Lower leg skin (tissue), 3 donors: ENCODE measurements at regions not wholly inside any gene's neighbourhood (a gene's known extent, or its start where the extent isn't known, plus 50 kb on each side); places are given as distances from the start of the nearest gene placed in this dataset.

Experiments
- POLR2A ChIP-seq, 2 donors: fragments of 450-650 bp; IDR thresholded peaks; one replicate each; pipeline ENCODE4 v1.6.1; 2016 to 2017; ENCODE audit warnings: antibody characterized with exemption in 2 of 2, mild to moderate bottlenecking in 1 of 2, moderate library complexity in 1 of 2
- TF ChIP-seq, protein P1 (sequence below), 3 donors: fragments of 450-650 bp; IDR thresholded peaks; one replicate each; pipeline ENCODE4 v1.5.1; 2016; ENCODE audit warnings: antibody characterized with exemption in 3 of 3, mild to moderate bottlenecking in 3 of 3, moderate library complexity in 2 of 3

DNA sequence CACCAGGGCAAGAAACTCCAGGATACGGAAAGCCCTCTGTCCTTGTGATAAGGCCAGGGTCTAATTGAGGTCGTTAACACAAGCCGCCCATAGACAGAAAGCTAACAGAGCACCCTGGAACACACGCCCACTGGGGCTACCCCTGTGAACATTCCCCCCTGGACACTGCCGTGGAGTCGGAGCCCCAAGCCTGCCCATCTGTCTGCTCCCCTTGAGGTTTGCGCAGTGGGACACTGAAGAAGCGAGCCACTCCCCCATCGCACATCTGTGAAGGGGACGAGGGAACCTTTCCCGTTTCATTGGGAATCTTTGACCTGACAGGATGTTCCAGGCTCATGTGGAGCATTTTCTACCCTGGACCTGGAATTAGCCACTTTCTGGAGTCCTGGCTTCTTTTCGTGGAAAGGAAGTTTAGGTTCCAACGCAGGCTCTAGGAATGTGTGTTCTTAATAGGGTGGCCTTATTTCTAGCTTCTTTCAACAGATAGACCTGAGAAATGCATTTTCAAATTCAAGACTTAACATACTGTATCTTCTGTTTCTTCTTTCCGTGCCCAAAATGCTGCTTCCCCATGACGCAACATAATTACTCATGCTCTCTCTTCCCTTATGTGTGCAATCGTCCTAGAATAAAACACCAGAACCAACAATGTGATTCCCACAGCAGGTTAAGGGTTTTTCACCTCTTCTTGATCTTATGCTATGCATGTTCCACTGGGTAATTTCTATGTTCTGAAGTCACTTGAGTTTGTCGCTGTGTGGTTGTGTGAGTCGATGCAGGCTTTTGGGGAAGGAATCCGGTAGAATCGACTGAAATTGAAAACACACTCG, 161.1 kb downstream of the ERMARD start:
- TF ChIP-seq POLR2A (IDR thresholded peaks at IDR 0.05), result no peak
- TF ChIP-seq, protein P1, sequence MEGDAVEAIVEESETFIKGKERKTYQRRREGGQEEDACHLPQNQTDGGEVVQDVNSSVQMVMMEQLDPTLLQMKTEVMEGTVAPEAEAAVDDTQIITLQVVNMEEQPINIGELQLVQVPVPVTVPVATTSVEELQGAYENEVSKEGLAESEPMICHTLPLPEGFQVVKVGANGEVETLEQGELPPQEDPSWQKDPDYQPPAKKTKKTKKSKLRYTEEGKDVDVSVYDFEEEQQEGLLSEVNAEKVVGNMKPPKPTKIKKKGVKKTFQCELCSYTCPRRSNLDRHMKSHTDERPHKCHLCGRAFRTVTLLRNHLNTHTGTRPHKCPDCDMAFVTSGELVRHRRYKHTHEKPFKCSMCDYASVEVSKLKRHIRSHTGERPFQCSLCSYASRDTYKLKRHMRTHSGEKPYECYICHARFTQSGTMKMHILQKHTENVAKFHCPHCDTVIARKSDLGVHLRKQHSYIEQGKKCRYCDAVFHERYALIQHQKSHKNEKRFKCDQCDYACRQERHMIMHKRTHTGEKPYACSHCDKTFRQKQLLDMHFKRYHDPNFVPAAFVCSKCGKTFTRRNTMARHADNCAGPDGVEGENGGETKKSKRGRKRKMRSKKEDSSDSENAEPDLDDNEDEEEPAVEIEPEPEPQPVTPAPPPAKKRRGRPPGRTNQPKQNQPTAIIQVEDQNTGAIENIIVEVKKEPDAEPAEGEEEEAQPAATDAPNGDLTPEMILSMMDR (IDR thresholded peaks at IDR 0.05), result no peak
